Epidermal melanocyte (primary cell): ENCODE measurements at regions not wholly inside any gene's neighbourhood (a gene's known extent, or its start where the extent isn't known, plus 50 kb on each side); places are given as distances from the start of the nearest gene placed in this dataset.
"Not testable (repeated sequence)": the region's sequence is repeated elsewhere in the genome, so short reads cannot be mapped to it uniquely, and the experiment has no call there.

Experiments used
- DNase-seq: peaks from one replicate; pipeline ENCODE4 v3.0.0; 2011; ENCODE audit warnings: low spot score; ENCODE audit not compliant: insufficient read length

DNA sequence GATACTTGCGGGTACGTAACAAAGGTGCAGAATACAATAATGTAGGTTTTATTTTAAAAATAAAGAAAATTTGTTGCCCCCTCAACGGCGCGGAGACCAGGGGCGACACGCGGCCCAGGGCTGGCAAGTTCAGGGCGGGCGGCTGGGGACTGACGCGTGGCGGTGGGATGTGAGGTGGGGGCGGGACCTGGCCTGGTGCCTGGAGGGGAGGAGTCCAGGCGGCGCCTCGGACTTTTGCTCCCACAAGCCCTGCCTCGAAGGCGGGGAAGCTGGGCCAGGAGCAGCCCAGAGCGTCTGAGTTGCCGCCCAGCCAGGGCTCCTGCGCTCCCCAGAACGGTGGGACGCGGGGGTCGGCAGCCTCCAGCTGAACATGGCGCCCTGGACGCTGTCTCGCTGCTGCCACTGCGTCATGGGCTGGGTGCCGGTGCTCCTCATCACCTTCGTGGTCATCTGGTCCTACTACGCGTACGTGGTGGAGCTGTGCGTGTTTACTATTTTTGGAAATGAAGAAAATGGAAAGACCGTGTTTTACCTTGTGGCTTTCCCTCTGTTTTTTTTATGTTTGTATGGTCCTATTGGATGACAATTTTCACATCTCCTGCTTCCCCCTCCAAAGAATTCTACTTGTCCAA is 1122.8 kb upstream of the ATXN8OS start:
- no peak for DNase-seq

- DNase-seq: no peak
Observed at GRCh38 chr13:68982961-68983619, 1124.5 kb upstream of the ATXN8OS start.

DNA sequence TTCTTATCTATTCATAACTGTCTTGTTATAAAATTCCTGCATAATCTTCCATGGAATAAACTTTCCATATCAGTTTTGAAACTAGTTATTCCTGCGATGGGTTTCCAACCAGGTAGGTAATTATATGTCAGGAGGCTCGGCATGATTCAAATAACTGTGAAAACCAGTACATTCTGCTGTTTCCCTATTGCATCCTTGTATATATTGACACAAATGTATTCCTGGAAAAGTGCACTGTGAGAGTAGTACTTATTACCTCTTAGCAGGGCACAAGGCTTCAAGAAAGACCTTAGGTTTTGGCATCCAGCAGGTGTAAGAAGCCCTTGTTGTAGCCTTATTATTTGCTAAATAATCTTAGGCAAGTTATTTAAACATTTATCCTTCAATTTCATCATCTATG is 1131.3 kb upstream of the ATXN8OS start:
- DNase-seq: no peak

DNA sequence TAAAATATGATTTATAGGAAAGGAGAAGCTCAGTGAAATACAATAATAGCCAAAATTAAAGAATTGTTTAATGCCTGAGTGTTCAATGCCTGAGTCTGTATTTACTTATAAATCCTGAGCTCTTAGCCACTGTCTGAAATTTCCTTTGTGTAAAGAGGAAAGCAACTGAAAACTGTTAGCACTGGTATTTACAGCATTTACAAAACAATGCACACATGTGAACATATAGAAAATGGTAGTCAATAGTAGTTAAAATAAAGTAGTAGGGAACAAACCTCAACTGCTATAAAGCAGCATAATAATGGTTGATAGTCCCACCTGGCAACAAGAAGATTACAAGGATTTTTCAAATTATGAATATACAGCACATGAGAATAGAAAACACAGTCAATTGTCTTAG is 1137.1 kb upstream of the ATXN8OS start:
- no peak for DNase-seq

GRCh38 chr13:68948586-68948985 is 1159.0 kb upstream of the ATXN8OS start:
- no peak for DNase-seq

DNA sequence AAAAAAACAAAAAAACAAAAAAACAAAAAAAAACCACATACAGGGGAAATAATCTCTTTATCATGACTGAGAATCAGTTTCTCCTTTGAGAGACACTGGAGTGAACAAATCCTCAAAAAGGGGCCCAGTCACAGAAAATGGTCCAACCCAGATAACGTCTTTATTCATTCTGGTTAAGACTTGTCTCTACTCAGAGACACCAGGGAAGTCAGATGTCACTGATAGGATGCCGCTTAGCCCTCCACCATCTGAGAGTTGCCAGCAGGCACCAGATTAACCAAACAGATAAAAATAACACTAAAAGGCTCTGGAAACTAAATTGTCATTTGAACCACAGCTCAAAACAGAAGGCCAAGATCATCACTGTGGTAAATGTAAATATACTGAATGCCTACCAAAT is 1163.4 kb upstream of the ATXN8OS start:
- DNase-seq: no peak

DNA sequence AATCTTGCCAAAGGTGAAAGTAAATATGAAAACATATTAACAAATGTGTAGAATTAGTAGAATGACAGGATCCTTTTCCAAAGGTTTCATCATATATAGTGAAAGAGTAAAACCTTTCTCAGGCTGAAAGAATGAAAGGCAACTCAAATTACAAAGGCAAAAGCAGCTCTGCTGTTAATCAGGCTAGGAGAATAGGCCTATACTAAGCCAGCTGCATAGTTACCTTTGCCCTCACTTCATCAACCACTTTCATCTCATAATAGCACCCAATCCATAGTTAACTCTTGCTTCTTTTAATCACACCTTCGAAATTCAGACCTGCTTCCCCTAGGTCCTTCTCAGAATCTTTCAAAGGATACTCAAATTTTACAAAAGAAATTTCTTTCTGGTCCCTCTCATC is 1167.6 kb upstream of the ATXN8OS start:
- DNase-seq: no peak

DNA sequence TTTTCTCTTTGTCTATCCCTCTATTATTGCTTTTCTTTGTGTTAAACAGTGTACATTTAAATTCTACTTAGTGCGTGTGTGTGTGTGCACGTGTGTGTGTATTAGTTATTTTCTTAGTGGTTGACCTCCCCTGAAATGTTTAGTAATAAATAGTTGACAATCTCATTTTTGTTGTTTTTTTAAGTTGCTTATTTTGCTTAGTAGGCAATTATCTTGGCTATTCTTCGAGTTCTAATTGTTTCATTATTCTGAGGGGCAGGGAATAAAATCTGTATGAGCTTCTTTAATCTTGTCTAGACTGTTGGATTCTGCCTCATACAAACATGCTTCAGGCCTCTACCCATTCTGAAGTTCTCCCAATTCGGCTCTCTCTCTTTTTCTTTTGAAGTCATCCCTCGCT is 1169.0 kb upstream of the ATXN8OS start:
- no peak for DNase-seq

DNA sequence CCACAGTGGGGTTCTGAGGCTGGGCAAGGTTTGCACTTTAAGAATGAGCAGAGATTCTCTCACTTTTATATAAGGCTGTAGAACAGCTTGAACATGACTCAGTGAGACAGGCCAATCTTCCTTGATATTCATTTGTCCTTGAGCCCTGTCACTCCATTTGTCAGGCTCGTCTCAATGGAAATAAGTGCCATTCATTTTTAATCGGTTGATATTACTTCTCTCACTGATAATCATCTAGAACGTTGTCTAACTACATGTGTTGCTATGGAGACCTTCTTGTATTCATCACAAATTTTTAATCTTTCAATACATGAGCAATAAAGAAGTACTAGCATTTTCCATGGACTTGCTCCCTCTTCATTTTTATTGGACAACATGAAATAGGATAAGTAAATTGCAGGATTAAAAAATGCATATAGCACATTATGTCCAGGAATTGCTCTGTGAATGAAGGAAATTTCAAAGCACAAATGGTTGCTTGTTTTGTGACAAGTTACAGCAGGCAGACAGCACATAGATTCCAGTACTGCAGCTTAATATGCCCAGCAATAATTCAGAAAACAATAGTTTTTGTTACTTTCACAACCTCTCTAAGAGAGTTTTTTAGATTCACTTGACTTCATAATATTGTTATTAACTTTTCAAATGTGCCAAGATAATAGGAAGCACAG is 1178.4 kb upstream of the ATXN8OS start:
- DNase-seq: no peak

DNA sequence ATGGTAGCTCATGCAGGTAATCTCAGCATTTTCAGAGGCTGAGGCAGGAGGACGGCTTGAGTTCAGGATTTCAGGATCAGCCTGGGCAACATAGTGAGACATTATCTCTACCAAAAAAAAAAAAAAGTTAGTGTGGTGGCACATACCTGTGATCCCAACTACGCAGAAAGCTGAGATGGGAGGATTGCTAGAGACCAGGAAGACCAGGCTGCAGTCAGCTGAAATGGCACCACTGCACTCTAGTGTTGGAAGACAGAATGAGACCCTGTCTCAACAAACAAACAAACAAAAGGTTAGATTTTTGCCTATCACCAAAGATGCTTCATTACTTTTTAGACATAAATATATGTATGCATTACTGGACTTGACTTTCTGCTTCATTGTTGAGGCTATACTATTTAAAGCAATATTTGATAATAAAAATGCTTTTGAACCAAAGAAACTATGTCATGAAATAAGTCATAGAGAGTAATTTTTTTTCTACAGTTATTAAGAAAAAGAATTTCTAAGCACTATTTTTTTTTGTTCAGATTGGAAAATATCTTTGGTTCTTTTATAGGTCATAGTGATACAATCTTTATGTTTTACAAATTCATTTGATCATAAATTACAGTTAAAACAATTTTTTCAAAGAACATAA is 1180.1 kb upstream of the ATXN8OS start:
- no peak for DNase-seq

GRCh38 chr13:68923995-68924394 is 1183.6 kb upstream of the ATXN8OS start:
- no peak for DNase-seq

DNA sequence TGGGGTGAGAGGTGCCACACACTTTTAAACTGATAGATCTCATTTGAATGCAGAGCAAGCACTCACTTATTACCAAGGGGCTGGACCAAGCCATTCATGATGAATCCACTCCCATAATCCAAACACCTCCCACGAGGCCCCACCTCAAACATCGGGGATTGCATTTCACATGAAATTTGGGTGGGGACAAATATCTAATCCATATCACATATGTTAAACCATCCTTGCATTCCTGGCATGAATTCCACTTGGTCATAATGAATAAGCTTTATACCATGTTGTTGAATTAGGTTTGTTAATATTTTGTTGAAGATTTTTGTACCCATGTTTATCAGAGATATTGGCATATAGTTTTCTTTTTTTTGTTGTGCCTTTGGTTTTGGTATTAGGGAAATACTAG is 1198.7 kb upstream of the ATXN8OS start:
- DNase-seq: no peak

DNA sequence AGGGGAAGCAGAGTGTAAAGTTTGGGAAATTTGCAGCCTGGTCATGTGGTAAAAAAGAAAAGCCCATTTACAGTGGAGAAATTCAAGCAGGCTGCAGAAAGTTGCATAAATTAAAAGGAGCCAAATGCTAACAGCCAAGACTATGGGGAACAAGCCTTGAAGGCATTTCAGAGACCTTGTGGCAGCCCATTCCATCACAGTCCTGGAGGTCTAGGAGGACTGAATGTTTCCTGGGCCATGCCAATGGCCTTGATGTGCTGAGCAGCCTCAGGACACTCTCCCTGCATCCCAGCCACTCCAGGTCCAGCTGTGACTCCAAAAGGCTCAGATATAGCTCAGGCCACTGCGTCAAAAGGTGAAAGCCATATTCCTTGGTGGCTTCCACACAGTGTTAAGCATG is 1202.4 kb upstream of the ATXN8OS start:
- no peak for DNase-seq

DNA sequence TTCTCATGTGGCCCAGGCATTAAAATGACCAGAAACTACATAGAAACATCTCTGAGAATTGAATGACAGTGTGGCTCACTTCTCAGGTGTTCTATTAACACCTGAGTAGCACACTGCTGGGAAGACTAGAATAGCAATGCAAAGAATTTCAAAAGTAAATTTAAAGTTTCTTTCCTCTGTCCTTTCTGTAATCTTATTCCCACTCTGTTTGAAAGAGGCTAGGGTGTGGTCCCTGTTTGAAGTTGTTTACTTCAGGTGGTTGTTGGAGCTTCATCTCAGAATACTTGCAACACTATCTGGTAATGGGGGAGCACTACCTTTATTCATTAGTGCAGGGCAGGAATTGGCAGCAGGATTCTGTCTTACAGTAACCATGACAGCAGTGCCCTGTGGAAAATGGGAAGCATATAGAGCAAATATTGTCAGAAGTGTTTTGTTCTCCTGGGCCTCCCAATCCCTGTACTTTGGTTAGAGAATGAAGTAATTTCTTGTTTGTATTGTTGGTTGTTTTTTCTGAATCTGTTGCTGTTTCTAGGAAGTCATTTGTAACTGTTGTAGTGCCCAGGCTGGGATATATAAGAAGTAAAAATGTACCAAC is 1210.2 kb upstream of the ATXN8OS start:
- DNase-seq: no peak

DNA sequence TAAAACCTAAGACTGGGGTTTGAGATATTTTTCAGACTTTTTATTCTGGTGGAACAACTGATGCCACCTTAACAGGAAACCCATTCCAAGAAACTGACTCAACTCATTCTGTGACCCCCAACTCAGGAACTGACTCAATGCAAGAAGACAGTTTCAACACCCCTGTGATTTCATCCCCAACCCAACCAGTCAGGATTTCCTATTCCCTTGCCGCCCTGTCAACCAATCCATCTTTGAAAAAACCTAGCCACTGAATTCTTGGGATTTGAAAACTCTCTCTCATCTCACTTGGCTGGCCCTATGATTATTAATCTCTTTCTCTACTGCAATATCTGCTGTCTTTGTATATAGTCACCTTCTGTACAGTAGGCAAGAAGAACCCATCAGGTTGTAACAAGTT is 1211.9 kb upstream of the ATXN8OS start:
- no peak for DNase-seq

DNA sequence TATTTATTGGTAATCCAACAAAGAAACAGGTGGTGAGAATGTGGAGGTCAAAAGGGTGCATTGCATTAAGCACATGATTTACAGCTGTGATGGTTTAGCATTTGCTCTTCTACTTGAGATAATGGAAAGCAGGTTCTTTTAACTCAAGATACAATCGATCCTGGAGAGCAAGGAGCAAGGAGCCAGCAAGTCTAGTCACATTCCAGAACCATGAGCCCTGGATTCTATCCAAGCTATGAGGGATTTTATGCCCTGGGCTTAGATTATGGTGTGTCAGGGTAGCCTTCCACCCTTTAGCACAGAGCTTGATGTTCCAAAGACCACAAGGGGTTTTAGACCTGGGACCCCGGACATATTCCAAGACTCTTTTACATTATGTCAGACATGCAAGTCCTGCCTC is 1213.9 kb upstream of the ATXN8OS start:
- not testable (repeated sequence) for DNase-seq

DNA sequence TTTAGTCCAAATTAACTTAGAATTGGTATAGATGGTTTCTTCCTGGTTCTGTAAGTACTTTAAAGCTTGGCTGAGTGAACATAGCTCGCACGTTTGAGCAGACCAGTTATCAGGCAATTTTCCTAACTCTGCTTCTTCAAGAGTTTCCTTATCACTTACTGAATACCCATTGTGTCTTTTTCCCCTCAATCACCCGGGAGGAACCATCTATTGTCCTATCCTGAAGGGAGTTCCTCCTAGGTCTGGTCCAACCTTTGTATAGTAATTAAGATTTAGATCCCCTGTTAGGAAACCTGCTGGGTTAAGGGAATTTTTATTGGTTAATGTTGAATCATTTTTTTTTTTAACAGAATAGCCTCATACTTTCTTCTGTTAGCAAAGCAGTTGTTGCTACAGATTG is 1215.0 kb upstream of the ATXN8OS start:
- not testable (repeated sequence) for DNase-seq

DNA sequence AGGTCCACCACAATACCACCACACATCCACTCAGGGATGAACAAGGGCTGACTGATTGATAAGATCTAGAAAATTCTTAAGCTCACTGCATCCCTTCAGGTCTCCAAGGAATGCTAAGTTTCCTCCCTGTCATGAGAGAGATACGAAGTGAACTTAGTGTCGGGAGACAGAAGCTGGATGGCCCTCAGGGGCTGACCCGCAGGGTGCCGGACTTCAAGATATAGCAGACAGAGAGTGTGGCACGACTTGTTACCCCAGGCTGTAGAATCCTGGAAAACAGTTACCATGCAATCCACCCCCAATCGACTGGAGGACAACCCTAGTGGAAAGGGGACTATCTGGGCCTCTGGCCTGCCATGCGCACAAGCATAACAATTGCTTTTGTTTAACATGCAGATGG is 1217.5 kb upstream of the ATXN8OS start:
- DNase-seq: not testable (repeated sequence)

GRCh38 chr13:68888832-68889231 is 1218.8 kb upstream of the ATXN8OS start:
- no peak for DNase-seq

- DNase-seq: no peak
Observed at GRCh38 chr13:68872338-68872737, 1235.3 kb upstream of the ATXN8OS start.

- DNase-seq: no peak
Observed at GRCh38 chr13:68851026-68851425, 1256.6 kb upstream of the ATXN8OS start.

GRCh38 chr13:68850160-68850559 is 1257.5 kb upstream of the ATXN8OS start:
- no peak for DNase-seq
